Lower leg skin (tissue), 3 donors: ENCODE measurements at regions not wholly inside any gene's neighbourhood (a gene's known extent, or its start where the extent isn't known, plus 50 kb on each side); places are given as distances from the start of the nearest gene placed in this dataset.
"Not testable (repeated sequence)": the region's sequence is repeated elsewhere in the genome, so short reads cannot be mapped to it uniquely, and the experiment has no call there.

Experiments
- POLR2A ChIP-seq, 2 donors: fragments of 450-650 bp; IDR thresholded peaks; one replicate each; pipeline ENCODE4 v1.6.1; 2016 to 2017; ENCODE audit warnings: antibody characterized with exemption in 2 of 2, mild to moderate bottlenecking in 1 of 2, moderate library complexity in 1 of 2
- TF ChIP-seq, protein P1 (sequence below), 3 donors: fragments of 450-650 bp; IDR thresholded peaks; one replicate each; pipeline ENCODE4 v1.5.1; 2016; ENCODE audit warnings: antibody characterized with exemption in 3 of 3, mild to moderate bottlenecking in 3 of 3, moderate library complexity in 2 of 3

GRCh38 chr10:63984061-63984460 lies 462.9 kb downstream of the REEP3 start:
- TF ChIP-seq, protein P1, sequence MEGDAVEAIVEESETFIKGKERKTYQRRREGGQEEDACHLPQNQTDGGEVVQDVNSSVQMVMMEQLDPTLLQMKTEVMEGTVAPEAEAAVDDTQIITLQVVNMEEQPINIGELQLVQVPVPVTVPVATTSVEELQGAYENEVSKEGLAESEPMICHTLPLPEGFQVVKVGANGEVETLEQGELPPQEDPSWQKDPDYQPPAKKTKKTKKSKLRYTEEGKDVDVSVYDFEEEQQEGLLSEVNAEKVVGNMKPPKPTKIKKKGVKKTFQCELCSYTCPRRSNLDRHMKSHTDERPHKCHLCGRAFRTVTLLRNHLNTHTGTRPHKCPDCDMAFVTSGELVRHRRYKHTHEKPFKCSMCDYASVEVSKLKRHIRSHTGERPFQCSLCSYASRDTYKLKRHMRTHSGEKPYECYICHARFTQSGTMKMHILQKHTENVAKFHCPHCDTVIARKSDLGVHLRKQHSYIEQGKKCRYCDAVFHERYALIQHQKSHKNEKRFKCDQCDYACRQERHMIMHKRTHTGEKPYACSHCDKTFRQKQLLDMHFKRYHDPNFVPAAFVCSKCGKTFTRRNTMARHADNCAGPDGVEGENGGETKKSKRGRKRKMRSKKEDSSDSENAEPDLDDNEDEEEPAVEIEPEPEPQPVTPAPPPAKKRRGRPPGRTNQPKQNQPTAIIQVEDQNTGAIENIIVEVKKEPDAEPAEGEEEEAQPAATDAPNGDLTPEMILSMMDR (IDR thresholded peaks at IDR 0.05), result not testable (repeated sequence)
- not testable (repeated sequence) for TF ChIP-seq POLR2A (IDR thresholded peaks at IDR 0.05)
